ENCODE measurements at regions not wholly inside any gene's neighbourhood (a gene's known extent, or its start where the extent isn't known, plus 50 kb on each side); places are given as distances from the start of the nearest gene placed in this dataset.

DNA sequence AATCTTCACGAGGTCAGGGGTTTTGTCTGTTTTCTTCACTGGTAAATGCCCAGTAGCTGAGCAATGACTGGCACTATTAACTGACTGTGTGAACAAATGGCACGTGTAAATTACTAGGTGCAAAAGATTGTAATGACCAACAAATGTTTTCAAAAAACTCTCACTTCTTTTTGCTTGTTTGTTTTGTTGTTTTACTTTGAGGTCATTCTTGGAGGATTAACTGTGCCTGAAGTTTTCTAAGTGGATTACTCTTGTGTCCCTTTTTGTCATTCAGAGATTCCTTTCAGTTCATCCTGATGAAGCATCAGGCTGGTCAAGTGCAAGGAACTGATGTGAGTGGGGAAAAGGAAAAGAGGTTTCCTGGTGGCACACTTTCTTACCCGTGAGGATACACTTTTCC, 74.4 kb upstream of the PPP1R3C start:
- no TSS peak for BruUV-seq (replicated peaks)
- Mint-ChIP-seq H3K4me3 (ENCODE audit: low read depth, unreplicated experiment) (no peak overlapping the region), H3K4me1 (ENCODE audit: low read depth, unreplicated experiment) (peaks cover 9% of the 10 kb centered on the region), H3K27ac (ENCODE audit: unreplicated experiment) (no peak overlapping the region), H3K9me3 (ENCODE audit: low read depth, unreplicated experiment) (no peaks in the 10 kb centered on the region), H3K27me3 (ENCODE audit: unreplicated experiment) (peaks cover 24% of the 10 kb centered on the region), H3K36me3 (ENCODE audit: insufficient read depth, unreplicated experiment) (no peaks in the 10 kb centered on the region)
- CTCF ChIA-PET: no interaction called here
- TF ChIP-seq, protein P1, sequence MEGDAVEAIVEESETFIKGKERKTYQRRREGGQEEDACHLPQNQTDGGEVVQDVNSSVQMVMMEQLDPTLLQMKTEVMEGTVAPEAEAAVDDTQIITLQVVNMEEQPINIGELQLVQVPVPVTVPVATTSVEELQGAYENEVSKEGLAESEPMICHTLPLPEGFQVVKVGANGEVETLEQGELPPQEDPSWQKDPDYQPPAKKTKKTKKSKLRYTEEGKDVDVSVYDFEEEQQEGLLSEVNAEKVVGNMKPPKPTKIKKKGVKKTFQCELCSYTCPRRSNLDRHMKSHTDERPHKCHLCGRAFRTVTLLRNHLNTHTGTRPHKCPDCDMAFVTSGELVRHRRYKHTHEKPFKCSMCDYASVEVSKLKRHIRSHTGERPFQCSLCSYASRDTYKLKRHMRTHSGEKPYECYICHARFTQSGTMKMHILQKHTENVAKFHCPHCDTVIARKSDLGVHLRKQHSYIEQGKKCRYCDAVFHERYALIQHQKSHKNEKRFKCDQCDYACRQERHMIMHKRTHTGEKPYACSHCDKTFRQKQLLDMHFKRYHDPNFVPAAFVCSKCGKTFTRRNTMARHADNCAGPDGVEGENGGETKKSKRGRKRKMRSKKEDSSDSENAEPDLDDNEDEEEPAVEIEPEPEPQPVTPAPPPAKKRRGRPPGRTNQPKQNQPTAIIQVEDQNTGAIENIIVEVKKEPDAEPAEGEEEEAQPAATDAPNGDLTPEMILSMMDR (IDR thresholded peaks at IDR 0.05; ENCODE audit: unreplicated experiment): no peak
- DNase-seq: no peak
- intact Hi-C loops (cut with micrococcal nuclease; ENCODE audit: unreplicated experiment): no loop called here

DNA sequence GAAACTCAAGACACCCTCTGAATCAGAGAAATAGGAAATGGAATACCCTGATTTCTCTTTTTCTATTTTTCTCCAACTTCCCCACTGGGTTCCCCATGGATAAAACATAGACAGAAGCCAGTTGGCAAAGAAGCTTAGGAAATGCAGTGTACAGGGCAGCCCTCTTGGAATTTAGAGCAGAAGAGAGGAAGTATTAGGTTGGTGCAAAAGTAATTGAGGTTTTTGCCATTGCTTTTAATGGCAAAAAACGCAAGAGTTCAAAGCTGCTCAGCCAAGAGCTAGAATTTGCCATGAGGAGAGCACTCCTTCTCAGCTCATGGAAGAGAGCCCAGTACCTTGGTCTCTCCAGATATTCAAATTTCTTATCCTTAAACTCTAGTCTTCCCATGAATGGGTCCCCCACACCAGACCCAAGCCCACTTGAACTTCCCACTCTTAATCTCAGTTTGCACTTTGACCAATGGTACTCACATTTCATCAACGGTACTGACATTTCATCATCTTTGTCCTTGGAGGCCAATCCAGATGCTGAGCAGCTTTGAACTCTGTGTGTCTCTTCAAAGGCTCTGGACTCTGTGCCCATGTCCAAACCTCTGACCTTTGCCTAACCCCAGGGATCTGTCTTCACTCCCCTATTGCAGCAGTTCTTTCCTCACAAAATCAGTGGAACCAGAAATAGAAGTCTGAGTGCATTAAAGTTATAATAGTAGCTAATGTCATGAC, 73.2 kb upstream of the PPP1R3C start:
- TF ChIP-seq, protein P1 (IDR thresholded peaks at IDR 0.05; ENCODE audit: unreplicated experiment): no peak
- Mint-ChIP-seq H3K36me3 (ENCODE audit: insufficient read depth, unreplicated experiment) (no peaks in the 10 kb centered on the region), H3K4me1 (ENCODE audit: low read depth, unreplicated experiment) (peaks cover 14% of the 10 kb centered on the region), H3K27ac (ENCODE audit: unreplicated experiment) (no peak overlapping the region), H3K9me3 (ENCODE audit: low read depth, unreplicated experiment) (no peaks in the 10 kb centered on the region), H3K4me3 (ENCODE audit: low read depth, unreplicated experiment) (no peak overlapping the region), H3K27me3 (ENCODE audit: unreplicated experiment) (peaks cover 35% of the 10 kb centered on the region)
- no peak for DNase-seq
- BruUV-seq (replicated peaks): no TSS peak
- CTCF ChIA-PET: no interaction called here
- intact Hi-C loops (cut with micrococcal nuclease; ENCODE audit: unreplicated experiment): no loop called here

DNA sequence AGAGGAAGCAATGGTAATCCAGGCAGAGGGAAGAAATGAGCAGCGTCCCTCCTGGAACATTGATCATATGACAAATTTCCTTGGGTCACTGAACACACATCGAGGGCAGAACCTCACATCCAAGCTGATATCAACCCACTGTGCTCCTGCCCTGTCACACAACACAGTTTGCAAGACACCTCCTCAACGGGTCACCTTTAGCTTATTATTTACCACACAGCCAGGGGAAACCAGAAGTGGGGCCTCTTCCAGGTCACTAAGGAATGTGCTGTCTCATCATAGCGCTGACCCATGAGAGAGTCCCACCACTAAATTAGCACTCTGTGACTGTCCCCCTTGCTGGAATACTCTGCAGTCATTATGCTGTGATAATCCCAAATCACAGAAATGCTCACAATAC, 69.7 kb upstream of the PPP1R3C start:
- DNase-seq: no peak
- H3K9me3 Mint-ChIP-seq (ENCODE audit: low read depth, unreplicated experiment): no peaks in the 10 kb centered on the region
- TF ChIP-seq, protein P1 (IDR thresholded peaks at IDR 0.05; ENCODE audit: unreplicated experiment): no peak
- H3K27ac Mint-ChIP-seq (ENCODE audit: unreplicated experiment): no peak overlapping the region
- H3K4me1 Mint-ChIP-seq (ENCODE audit: low read depth, unreplicated experiment): peaks cover 11% of the 10 kb centered on the region
- CTCF ChIA-PET: interaction anchor here (1.0 kb wide), 1 partner anchor 41 kb away, joined by 4 read pairs; no protein-coding TSS in a partner anchor
- no peaks in the 10 kb centered on the region for H3K36me3 Mint-ChIP-seq (ENCODE audit: insufficient read depth, unreplicated experiment)
- intact Hi-C loops (cut with micrococcal nuclease; ENCODE audit: unreplicated experiment): no loop called here
- no TSS peak for BruUV-seq (replicated peaks)
- peaks cover 52% of the 10 kb centered on the region for H3K27me3 Mint-ChIP-seq (ENCODE audit: unreplicated experiment)
- H3K4me3 Mint-ChIP-seq (ENCODE audit: low read depth, unreplicated experiment): no peak overlapping the region

DNA sequence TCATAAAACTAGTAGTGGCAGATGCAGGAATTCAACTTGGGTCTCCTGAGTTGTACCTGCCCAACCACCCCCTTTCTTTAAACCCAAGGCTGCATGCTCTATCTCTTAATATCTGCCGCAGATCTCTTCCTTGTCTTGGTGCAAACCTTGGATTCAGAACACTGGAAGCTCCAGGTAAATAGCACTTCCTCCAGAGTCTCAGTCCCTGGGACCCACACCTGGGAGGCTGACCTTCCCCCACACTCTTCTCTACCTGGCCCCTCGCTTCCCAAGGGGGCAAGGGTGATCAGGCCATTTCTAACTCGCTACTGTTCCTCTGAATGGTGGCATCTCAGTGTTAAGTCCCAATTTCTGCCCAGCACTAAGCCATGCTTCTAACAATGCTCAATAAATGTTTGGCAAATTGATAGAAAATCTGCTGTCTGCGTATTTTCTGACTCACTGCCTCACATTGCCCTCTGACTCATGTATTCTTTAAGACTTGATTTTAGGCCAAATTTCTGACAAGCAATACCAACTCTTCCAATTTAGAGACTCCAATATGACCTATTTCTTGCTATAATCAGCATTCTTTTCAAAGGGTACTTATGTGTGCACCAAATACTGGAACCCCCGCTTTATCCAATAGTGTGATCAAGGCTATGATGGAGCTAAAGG, 68.0 kb upstream of the PPP1R3C start:
- CTCF ChIA-PET: no interaction called here
- Mint-ChIP-seq H3K27ac (ENCODE audit: unreplicated experiment) (no peak overlapping the region), H3K4me1 (ENCODE audit: low read depth, unreplicated experiment) (peaks cover 11% of the 10 kb centered on the region), H3K4me3 (ENCODE audit: low read depth, unreplicated experiment) (no peak overlapping the region), H3K27me3 (ENCODE audit: unreplicated experiment) (peaks cover 40% of the 10 kb centered on the region), H3K9me3 (ENCODE audit: low read depth, unreplicated experiment) (no peaks in the 10 kb centered on the region), H3K36me3 (ENCODE audit: insufficient read depth, unreplicated experiment) (no peaks in the 10 kb centered on the region)
- TF ChIP-seq, protein P1 (IDR thresholded peaks at IDR 0.05; ENCODE audit: unreplicated experiment): no peak
- BruUV-seq (replicated peaks): no TSS peak
- intact Hi-C loops (cut with micrococcal nuclease; ENCODE audit: unreplicated experiment): no loop called here
- DNase-seq: no peak

Measured in Calu3 (cell line).